Transverse colon (tissue), 4 donors: ENCODE measurements at regions not wholly inside any gene's neighbourhood (a gene's known extent, or its start where the extent isn't known, plus 50 kb on each side); places are given as distances from the start of the nearest gene placed in this dataset.

Experiments used
- DNase-seq: peaks from one replicate; pipeline ENCODE4 v3.0.0-alpha.2; 2019
- H3K27ac ChIP-seq, 4 donors: fragments of 200-600 bp; sonication (generic); 2 replicates each; pipeline ENCODE4 v1.5.1; 2016 to 2018; ENCODE audit warnings: inconsistent platforms in 4 of 4
- H3K27me3 ChIP-seq: fragments of 200-600 bp; sonication (generic); 2 replicates; pipeline ENCODE4 v1.5.1; 2017; ENCODE audit warnings: inconsistent platforms
- H3K36me3 ChIP-seq, 4 donors: fragments of 200-600 bp; sonication (generic); 2 replicates each; pipeline ENCODE4 v1.5.1; 2017 to 2019; ENCODE audit warnings: inconsistent platforms in 4 of 4
- H3K4me1 ChIP-seq, 4 donors: fragments of 200-600 bp; sonication (generic); 2 replicates each; pipeline ENCODE4 v1.5.1; 2017 to 2020; ENCODE audit warnings: inconsistent platforms in 4 of 4
- H3K4me3 ChIP-seq, 4 donors: fragments of 200-600 bp; sonication (generic); 1 replicate in 1 of 4; 2 replicates in 3 of 4; pipeline versions ENCODE4 v1.5.1 to v1.6.1; 2017 to 2019; ENCODE audit warnings: inconsistent platforms in 4 of 4
- H3K9me3 ChIP-seq, 2 donors: fragments of 200-600 bp; sonication (generic); 2 replicates each; pipeline ENCODE4 v1.5.1; 2017 to 2019; ENCODE audit warnings: inconsistent platforms in 2 of 2
- CTCF ChIP-seq, 5 experiments: fragments of 200-600 bp in 3 of 5; fragments of 450-650 bp in 2 of 5; sonication (generic) in 3 of 5; IDR thresholded peaks; 1 replicate in 2 of 5; 2 replicates in 3 of 5; pipeline ENCODE4 v1.5.1; 2016 to 2017; ENCODE audit warnings: antibody characterized with exemption in 5 of 5, inconsistent platforms in 3 of 5, mild to moderate bottlenecking in 2 of 5, moderate library complexity in 1 of 5
- EP300 ChIP-seq: sonication (generic); formaldehyde crosslinking; IDR thresholded peaks from one replicate; pipeline ENCODE4 v1.6.1; 2017; ENCODE audit warnings: antibody characterized with exemption, low read depth
- POLR2A ChIP-seq: fragments of 450-650 bp; IDR thresholded peaks from one replicate; pipeline ENCODE4 v1.6.1; 2016; ENCODE audit warnings: antibody characterized with exemption, mild to moderate bottlenecking, moderate library complexity
- POLR2AphosphoS5 ChIP-seq, 3 donors: sonication (generic); formaldehyde crosslinking; IDR thresholded peaks; one replicate each; pipeline ENCODE4 v1.6.1; 2016; ENCODE audit warnings: antibody characterized with exemption in 3 of 3
- WGBS, 2 donors: methylation state at CpG; one replicate each; pipeline ENCODE4 v1.1.5; 2018; ENCODE audit warnings: low coverage in 1 of 2; 5-methylcytosine and 5-hydroxymethylcytosine counted together
- in situ Hi-C, 4 donors: fragments of 200-750 bp; cut with MboI; loops; one replicate each; pipeline versions ENCODE4 v1.15.0 to v1.15.1; 2017; ENCODE audit warnings: low sequenced_read_pairs in 3 of 4, low pct_ligation_motif_present in 1 of 4, low pct_unique_long_range_greater_than_20kb in 1 of 4
- intact Hi-C: fragments of 100-400 bp; cut with DNase I; formaldehyde crosslinking; loops from one replicate; pipeline ENCODE4 v1.15.1; 2023; ENCODE audit warnings: low total_unique reads

GRCh38 chr7:98528079-98528478, 89.0 kb upstream of the NPTX2 start:
- no peak for DNase-seq
- 55 to 84% methylated on average over 5 to 8 of the region's 8 CpGs for WGBS, 2 donors
- Histone ChIP-seq H3K36me3 (no peaks in the 10 kb centered on the region), H3K4me1 (no peaks in the 10 kb centered on the region), H3K27me3 (no peaks in the 10 kb centered on the region), H3K4me3 (no peak overlapping the region), H3K27ac (no peak overlapping the region), H3K9me3 (no peaks in the 10 kb centered on the region)
- in situ Hi-C loops (no loop called here), intact Hi-C loops (no loop called here)
- TF ChIP-seq POLR2A (no peak), CTCF (IDR thresholded peaks at IDR 0.05) (no peak), POLR2AphosphoS5 (IDR thresholded peaks at IDR 0.05) (no peak), EP300 (no peak)

GRCh38 chr7:98526059-98526458, 91.0 kb upstream of the NPTX2 start:
- no peaks in the 10 kb centered on the region for H3K4me1 ChIP-seq
- no peaks in the 10 kb centered on the region for H3K27me3 ChIP-seq
- H3K9me3 ChIP-seq: no peaks in the 10 kb centered on the region
- H3K27ac ChIP-seq: no peak overlapping the region
- intact Hi-C loops (no loop called here), in situ Hi-C loops (no loop called here)
- TF ChIP-seq EP300: no peak
- no peak for TF ChIP-seq CTCF (IDR thresholded peaks at IDR 0.05)
- no peak for TF ChIP-seq POLR2A
- no peak for TF ChIP-seq POLR2AphosphoS5 (IDR thresholded peaks at IDR 0.05)
- no peak overlapping the region for H3K4me3 ChIP-seq
- no peak for DNase-seq
- H3K36me3 ChIP-seq: no peaks in the 10 kb centered on the region
- 89% methylated on average over 10 of the region's 10 CpGs; no CpG with 5 or more reads in 1 of the 2 donors for WGBS, 2 donors

- H3K9me3 ChIP-seq: no peaks in the 10 kb centered on the region
- no peak overlapping the region for H3K4me3 ChIP-seq
- intact Hi-C loops (no loop called here), in situ Hi-C loops (no loop called here)
- no peak for DNase-seq
- no peaks in the 10 kb centered on the region for H3K27me3 ChIP-seq
- TF ChIP-seq POLR2AphosphoS5 (IDR thresholded peaks at IDR 0.05) (no peak), POLR2A (no peak), CTCF (IDR thresholded peaks at IDR 0.05) (no peak), EP300 (no peak)
- H3K36me3 ChIP-seq: no peaks in the 10 kb centered on the region
- H3K4me1 ChIP-seq: no peaks in the 10 kb centered on the region
- WGBS, 2 donors: 40 to 90% methylated on average over 1 to 12 of the region's 12 CpGs
- no peak overlapping the region for H3K27ac ChIP-seq
Observed at GRCh38 chr7:98521089-98521692, 95.9 kb upstream of the NPTX2 start.

- no peak overlapping the region for H3K4me3 ChIP-seq
- in situ Hi-C loops: no loop called here
- no peak for DNase-seq
Observed at GRCh38 chr7:98520356-98520951, 96.6 kb upstream of the NPTX2 start.

More at GRCh38 chr7:98520356-98520951, 96.6 kb upstream of the NPTX2 start:
- Histone ChIP-seq H3K36me3 (no peaks in the 10 kb centered on the region), H3K4me1 (no peaks in the 10 kb centered on the region), H3K27me3 (no peaks in the 10 kb centered on the region), H3K27ac (no peak overlapping the region), H3K9me3 (no peaks in the 10 kb centered on the region)
- no peak for TF ChIP-seq POLR2AphosphoS5 (IDR thresholded peaks at IDR 0.05)
- no peak for TF ChIP-seq EP300
- TF ChIP-seq POLR2A: no peak
- TF ChIP-seq CTCF (IDR thresholded peaks at IDR 0.05): no peak
- WGBS, 2 donors: 58 to 85% methylated on average over 5 to 10 of the region's 10 CpGs
- intact Hi-C loops: no loop called here
